Gastroesophageal sphincter (tissue), 4 donors: ENCODE measurements at regions not wholly inside any gene's neighbourhood (a gene's known extent, or its start where the extent isn't known, plus 50 kb on each side); places are given as distances from the start of the nearest gene placed in this dataset.
A peak's percentile ranks its signal among the peaks of the same experiment; 100 is the strongest.
"Not testable (repeated sequence)": the region's sequence is repeated elsewhere in the genome, so short reads cannot be mapped to it uniquely, and the experiment has no call there.

Experiments
- ATAC-seq: fragments of 150-250 bp; one replicate; pipeline ENCODE4 v1.9.1; 2016; ENCODE audit warnings: mild to moderate bottlenecking, moderate library complexity
- H3K27ac ChIP-seq, 4 donors: fragments of 200-600 bp; sonication (generic) in 3 of 4; 1 replicate in 3 of 4; 2 replicates in 1 of 4; pipeline ENCODE4 v1.5.1; 2016 to 2019
- H3K27me3 ChIP-seq: fragments of 200-600 bp; sonication (generic); one replicate; pipeline ENCODE4 v1.5.1; 2019
- H3K36me3 ChIP-seq, 2 donors: fragments of 200-600 bp; sonication (generic); one replicate each; pipeline ENCODE4 v1.5.1; 2019; ENCODE audit warnings: control low read depth in 1 of 2
- H3K4me1 ChIP-seq, 3 donors: fragments of 200-600 bp; sonication (generic); 1 replicate in 2 of 3; 2 replicates in 1 of 3; pipeline ENCODE4 v1.5.1; 2016 to 2019; ENCODE audit warnings: control low read depth in 2 of 3
- H3K4me3 ChIP-seq, 2 donors: fragments of 200-600 bp; sonication (generic); one replicate each; pipeline ENCODE4 v1.5.1; 2019; ENCODE audit warnings: mild to moderate bottlenecking in 1 of 2, moderate library complexity in 1 of 2
- H3K9me3 ChIP-seq, 3 donors: fragments of 200-600 bp; sonication (generic); one replicate each; pipeline ENCODE4 v1.5.1; 2017 to 2019; ENCODE audit warnings: control low read depth in 2 of 3
- EP300 ChIP-seq: sonication (generic); formaldehyde crosslinking; IDR thresholded peaks from one replicate; pipeline ENCODE4 v1.6.1; 2017; ENCODE audit warnings: antibody characterized with exemption, mild to moderate bottlenecking
- POLR2A ChIP-seq, 2 donors: fragments of 450-650 bp; IDR thresholded peaks; one replicate each; pipeline ENCODE4 v1.6.1; 2017; ENCODE audit warnings: antibody characterized with exemption in 2 of 2, mild to moderate bottlenecking in 2 of 2, moderate library complexity in 1 of 2
- POLR2AphosphoS5 ChIP-seq: sonication (generic); formaldehyde crosslinking; IDR thresholded peaks from one replicate; pipeline ENCODE4 v1.6.1; 2017; ENCODE audit warnings: antibody characterized with exemption
- WGBS, 2 donors: methylation state at CpG; one replicate each; pipeline ENCODE4 v1.1.5; 2018; ENCODE audit warnings: low coverage in 1 of 2; 5-methylcytosine and 5-hydroxymethylcytosine counted together
- TF ChIP-seq, protein P1 (sequence below), 4 experiments: fragments of 200-600 bp in 2 of 4; fragments of 450-650 bp in 2 of 4; sonication (generic) in 1 of 4; IDR thresholded peaks; one replicate each; pipeline ENCODE4 v1.5.1; 2017 to 2019; ENCODE audit warnings: antibody characterized with exemption in 4 of 4, mild to moderate bottlenecking in 2 of 4, moderate library complexity in 2 of 4

DNA sequence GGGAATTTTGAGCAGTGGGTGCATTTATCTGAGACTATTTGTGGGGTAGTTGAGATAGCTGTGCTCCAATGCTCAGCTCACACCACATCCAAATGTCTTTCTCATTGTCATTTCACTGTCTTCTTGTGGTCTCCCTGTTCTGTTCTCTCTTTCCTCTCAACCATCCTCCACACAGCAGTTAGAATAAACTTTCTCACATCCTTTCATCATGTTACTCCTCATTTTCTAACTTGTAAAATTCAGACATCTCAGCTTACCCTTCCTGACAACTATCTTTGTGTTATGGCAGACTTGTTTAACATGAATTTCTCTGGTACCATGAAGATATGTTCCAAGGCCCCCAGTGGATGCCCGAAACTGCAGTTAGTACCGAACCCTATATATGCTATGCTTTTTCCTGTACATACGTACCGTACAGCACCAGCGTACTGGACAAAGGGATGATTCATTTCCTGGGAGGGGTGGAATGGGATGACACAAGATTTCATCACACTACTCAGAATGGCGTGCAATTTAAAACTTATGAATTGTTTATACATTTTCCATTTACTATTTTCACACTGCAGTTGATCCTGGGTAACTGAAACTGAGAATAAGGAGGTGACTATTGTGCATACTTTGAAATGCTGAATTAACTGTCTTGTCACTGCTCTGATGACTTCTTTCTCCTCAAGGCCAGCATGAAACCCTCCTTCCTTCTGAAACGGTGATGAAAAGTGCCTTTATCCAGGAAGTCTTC, 177.1 kb upstream of the SLC38A2 start:
- Histone ChIP-seq H3K27me3 (no peaks in the 10 kb centered on the region), H3K4me1 (peaks cover 0 to 17% (median 0%) of the 10 kb centered on the region in 3 donors), H3K27ac (no peak overlapping the region), H3K9me3 (no peaks in the 10 kb centered on the region), H3K36me3 (no peaks in the 10 kb centered on the region), H3K4me3 (no peak overlapping the region)
- ATAC-seq = no peak
- no peak for TF ChIP-seq POLR2A (IDR thresholded peaks at IDR 0.05)
- TF ChIP-seq, protein P1, sequence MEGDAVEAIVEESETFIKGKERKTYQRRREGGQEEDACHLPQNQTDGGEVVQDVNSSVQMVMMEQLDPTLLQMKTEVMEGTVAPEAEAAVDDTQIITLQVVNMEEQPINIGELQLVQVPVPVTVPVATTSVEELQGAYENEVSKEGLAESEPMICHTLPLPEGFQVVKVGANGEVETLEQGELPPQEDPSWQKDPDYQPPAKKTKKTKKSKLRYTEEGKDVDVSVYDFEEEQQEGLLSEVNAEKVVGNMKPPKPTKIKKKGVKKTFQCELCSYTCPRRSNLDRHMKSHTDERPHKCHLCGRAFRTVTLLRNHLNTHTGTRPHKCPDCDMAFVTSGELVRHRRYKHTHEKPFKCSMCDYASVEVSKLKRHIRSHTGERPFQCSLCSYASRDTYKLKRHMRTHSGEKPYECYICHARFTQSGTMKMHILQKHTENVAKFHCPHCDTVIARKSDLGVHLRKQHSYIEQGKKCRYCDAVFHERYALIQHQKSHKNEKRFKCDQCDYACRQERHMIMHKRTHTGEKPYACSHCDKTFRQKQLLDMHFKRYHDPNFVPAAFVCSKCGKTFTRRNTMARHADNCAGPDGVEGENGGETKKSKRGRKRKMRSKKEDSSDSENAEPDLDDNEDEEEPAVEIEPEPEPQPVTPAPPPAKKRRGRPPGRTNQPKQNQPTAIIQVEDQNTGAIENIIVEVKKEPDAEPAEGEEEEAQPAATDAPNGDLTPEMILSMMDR (IDR thresholded peaks at IDR 0.05) = no peak
- no peak for TF ChIP-seq EP300
- no peak for TF ChIP-seq POLR2AphosphoS5
- 86% methylated on average over 7 of the region's 7 CpGs for WGBS, 2 donors

DNA sequence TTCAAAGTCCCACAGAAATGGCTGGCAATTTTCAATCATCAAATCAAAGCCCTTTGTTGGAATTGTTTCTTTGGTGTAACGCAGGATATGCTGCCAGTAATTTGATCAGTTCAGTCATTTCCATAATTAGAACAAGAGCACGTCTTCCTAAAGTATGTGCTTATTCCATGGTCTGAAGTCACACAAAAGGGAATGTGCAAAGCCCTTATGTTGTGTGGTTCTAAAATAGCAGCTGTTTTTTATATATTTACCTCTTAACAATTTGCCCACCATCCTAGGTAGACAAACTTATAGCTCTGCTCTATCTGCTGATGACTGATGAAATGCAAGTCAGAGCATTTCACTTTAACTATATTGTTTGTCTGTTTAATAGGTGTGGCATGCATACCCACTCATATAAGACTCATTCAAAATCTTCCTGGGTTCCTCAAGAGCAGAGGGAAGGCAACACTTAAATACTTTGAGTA, 176.1 kb upstream of the SLC38A2 start:
- ATAC-seq = no peak
- Histone ChIP-seq H3K9me3 (no peaks in the 10 kb centered on the region), H3K27me3 (no peaks in the 10 kb centered on the region), H3K4me1 (peaks cover 0 to 11% (median 0%) of the 10 kb centered on the region in 3 donors), H3K4me3 (no peak overlapping the region), H3K36me3 (no peaks in the 10 kb centered on the region), H3K27ac (peak overlapping the region in 1 of 4 donors; percentile 32)
- TF ChIP-seq EP300 (no peak), POLR2A (IDR thresholded peaks at IDR 0.05) (no peak), POLR2AphosphoS5 (peak; percentile 31)
- TF ChIP-seq, protein P1 (IDR thresholded peaks at IDR 0.05) = no peak
- WGBS, 2 donors = 7 to 27% methylated on average over 2 of the region's 2 CpGs

DNA sequence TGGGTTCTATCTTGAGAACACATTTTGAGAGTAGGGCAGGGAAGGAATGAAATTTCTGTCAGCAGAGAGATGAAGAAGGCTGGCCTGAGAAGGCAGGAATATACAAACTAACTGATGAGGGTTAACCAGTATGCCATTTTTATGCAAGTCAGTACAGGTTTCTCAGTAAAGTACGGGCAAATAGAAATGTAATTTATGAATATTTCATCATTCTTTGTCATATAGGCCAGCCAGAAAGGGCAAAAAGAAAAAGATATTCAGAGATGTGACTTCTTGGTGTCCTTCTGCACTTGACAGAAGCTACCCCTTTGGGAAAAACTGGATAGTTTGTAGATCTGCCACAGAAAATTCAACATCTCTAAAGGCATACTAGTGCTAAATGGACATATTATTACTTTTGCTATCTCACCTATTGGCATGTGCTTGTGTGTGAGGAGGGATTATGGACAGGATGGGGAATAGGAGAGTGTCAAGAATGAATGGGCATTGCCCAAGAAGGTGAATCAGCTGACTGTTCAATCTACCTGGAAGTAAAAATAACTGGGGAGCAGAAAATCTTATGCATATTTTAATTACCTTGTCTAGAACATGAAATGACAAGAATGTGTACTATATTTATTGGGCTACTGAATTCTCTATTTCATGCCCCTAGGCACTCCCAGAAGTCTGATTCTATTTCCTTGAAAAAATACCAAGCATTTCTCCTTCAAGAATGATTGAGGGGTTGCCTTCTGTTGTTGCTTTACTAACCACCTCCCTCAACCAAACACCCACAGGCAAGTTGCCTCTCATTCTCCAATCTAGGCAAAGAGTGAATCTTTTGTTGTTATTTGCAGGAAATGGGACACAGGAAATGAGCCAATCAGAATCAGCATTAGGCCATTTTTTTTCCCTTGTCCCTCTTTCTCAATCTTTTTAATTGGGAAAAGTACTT, 175.1 kb upstream of the SLC38A2 start:
- Histone ChIP-seq H3K36me3 (no peaks in the 10 kb centered on the region), H3K27me3 (no peaks in the 10 kb centered on the region), H3K27ac (no peak overlapping the region), H3K4me3 (no peak overlapping the region), H3K9me3 (no peaks in the 10 kb centered on the region), H3K4me1 (peaks cover 0 to 11% (median 0%) of the 10 kb centered on the region in 3 donors)
- TF ChIP-seq POLR2A (IDR thresholded peaks at IDR 0.05) = no peak
- no peak for TF ChIP-seq EP300
- no peak for TF ChIP-seq POLR2AphosphoS5
- TF ChIP-seq, protein P1 (IDR thresholded peaks at IDR 0.05) = no peak
- 83 to 86% methylated on average over 1 of the region's 1 CpG for WGBS, 2 donors
- ATAC-seq = no peak

DNA sequence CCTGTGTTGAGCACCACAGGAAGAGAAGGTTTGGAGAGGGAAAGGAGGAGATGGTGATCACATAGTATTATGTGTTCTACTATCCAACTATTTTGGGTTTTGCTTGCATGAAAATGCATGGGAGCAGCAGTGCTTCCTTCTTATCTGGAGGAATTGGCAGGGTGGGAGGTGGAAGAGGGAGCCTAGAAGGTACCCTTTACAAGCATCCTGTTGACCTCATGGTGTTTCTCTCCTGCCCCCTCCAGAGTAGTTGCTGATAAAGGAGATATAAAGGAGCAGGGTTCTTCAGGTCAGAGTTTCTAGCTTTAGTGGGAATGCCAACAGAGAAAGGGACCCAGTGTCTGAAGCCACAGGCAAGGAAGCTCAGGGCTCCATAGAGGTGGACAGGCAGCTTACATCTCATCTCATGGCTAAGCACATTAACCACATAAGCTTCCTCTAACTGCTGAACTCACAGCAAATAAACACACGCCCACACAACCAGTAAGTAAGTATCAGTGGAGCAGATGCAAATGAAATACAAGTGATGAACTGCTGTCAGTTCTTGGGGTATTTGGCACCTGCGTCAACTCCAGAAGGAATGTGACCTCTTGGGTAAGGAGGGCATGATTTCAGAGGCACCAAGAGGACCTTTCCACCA, 174.2 kb upstream of the SLC38A2 start:
- ATAC-seq = no peak
- Histone ChIP-seq H3K4me1 (peaks cover 0 to 11% (median 0%) of the 10 kb centered on the region in 3 donors), H3K9me3 (no peaks in the 10 kb centered on the region), H3K4me3 (no peak overlapping the region), H3K27ac (no peak overlapping the region), H3K27me3 (no peaks in the 10 kb centered on the region), H3K36me3 (no peaks in the 10 kb centered on the region)
- 90 to 100% methylated on average over 1 to 2 of the region's 2 CpGs for WGBS, 2 donors
- TF ChIP-seq, protein P1 (IDR thresholded peaks at IDR 0.05) = no peak
- TF ChIP-seq EP300 = no peak
- TF ChIP-seq POLR2A (IDR thresholded peaks at IDR 0.05) = no peak
- no peak for TF ChIP-seq POLR2AphosphoS5

DNA sequence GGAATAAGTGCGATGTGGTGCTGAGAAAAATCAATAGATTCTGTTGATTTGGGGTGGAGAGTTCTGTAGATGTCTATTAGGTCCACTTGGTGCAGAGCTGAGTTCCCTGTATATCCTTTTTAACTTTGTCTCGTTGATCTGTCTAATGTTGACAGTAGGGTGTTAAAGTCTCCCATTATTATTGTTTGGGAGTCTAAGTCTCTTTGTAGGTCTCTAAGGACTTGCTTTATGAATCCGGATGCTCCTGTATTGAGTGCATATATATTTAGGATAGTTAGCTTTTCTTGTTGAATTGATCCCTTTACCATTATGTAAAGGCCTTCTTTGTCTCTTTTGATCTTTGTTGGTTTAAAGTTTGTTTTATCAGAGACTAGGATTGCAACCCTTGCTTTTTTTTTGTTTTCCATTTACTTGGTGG, 170.8 kb upstream of the SLC38A2 start:
- not testable (repeated sequence) for H3K4me1 ChIP-seq, H3K27ac ChIP-seq, H3K9me3 ChIP-seq, H3K27me3 ChIP-seq, H3K4me3 ChIP-seq, ATAC-seq, H3K36me3 ChIP-seq
- WGBS, 2 donors = 85 to 100% methylated on average over 1 to 3 of the region's 3 CpGs
